ENCODE measurements at regions not wholly inside any gene's neighbourhood (a gene's known extent, or its start where the extent isn't known, plus 50 kb on each side); places are given as distances from the start of the nearest gene placed in this dataset.

- Histone ChIP-seq H3K4me1 (peaks cover 0 to 10% of the 10 kb centered on the region in 2 donors), H3K4me3 (replicated peaks in 1 of 3) (no peak overlapping the region), H3K27me3 (no peaks in the 10 kb centered on the region), H3K9me3 (no peaks in the 10 kb centered on the region), H3K36me3 (no peaks in the 10 kb centered on the region), H3K27ac (no peak overlapping the region)
- TF ChIP-seq, protein P1, sequence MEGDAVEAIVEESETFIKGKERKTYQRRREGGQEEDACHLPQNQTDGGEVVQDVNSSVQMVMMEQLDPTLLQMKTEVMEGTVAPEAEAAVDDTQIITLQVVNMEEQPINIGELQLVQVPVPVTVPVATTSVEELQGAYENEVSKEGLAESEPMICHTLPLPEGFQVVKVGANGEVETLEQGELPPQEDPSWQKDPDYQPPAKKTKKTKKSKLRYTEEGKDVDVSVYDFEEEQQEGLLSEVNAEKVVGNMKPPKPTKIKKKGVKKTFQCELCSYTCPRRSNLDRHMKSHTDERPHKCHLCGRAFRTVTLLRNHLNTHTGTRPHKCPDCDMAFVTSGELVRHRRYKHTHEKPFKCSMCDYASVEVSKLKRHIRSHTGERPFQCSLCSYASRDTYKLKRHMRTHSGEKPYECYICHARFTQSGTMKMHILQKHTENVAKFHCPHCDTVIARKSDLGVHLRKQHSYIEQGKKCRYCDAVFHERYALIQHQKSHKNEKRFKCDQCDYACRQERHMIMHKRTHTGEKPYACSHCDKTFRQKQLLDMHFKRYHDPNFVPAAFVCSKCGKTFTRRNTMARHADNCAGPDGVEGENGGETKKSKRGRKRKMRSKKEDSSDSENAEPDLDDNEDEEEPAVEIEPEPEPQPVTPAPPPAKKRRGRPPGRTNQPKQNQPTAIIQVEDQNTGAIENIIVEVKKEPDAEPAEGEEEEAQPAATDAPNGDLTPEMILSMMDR (IDR thresholded peaks at IDR 0.05) = no peak
- TF ChIP-seq POLR2A (IDR thresholded peaks at IDR 0.05) = no peak
- DNase-seq = no peak
- intact Hi-C loops (cut with DNase I) = no loop called here
- WGBS, 2 donors = 79 to 80% methylated on average over 2 to 4 of the region's 4 CpGs
Observed at GRCh38 chr10:78284381-78284780, 250.7 kb downstream of the RPS24 start.

DNA sequence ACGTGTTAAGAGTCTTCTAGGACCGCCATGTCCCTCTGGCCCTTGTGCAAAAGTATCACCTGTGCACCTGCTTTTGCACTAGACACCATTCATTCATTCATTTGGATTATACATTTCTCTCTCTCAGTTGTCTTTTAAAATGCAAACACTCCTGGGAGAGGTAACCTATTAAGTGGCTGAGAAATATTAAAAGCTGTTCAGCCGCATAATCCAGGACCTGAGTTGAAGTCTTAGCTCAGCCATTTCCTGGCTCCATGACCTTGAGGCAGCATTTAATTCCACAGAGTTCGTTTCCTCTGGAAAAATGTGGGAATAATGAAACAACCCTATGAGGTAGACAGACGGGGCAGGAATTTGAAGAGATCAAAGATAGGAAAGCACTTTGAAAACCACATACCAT is 251.6 kb downstream of the RPS24 start:
- Histone ChIP-seq H3K36me3 (no peaks in the 10 kb centered on the region), H3K9me3 (no peaks in the 10 kb centered on the region), H3K4me1 (peaks cover 0 to 10% of the 10 kb centered on the region in 2 donors), H3K4me3 (replicated peaks in 1 of 3) (no peak overlapping the region), H3K27ac (no peak overlapping the region), H3K27me3 (no peaks in the 10 kb centered on the region)
- intact Hi-C loops (cut with DNase I) = no loop called here
- no peak for TF ChIP-seq POLR2A (IDR thresholded peaks at IDR 0.05)
- TF ChIP-seq, protein P1 (IDR thresholded peaks at IDR 0.05) = no peak
- DNase-seq = no peak
- 48 to 93% methylated on average over 5 of the region's 5 CpGs for WGBS, 2 donors

- no peaks in the 10 kb centered on the region for H3K9me3 ChIP-seq
- H3K4me3 ChIP-seq (replicated peaks in 1 of 3) = no peak overlapping the region
- H3K27me3 ChIP-seq = no peaks in the 10 kb centered on the region
- no peak for DNase-seq
- H3K36me3 ChIP-seq = no peaks in the 10 kb centered on the region
- intact Hi-C loops (cut with DNase I) = no loop called here
- 65 to 83% methylated on average over 1 of the region's 1 CpG for WGBS, 2 donors
- peaks cover 0 to 8% of the 10 kb centered on the region in 2 donors for H3K4me1 ChIP-seq
- TF ChIP-seq, protein P1 (IDR thresholded peaks at IDR 0.05) = no peak
- no peak overlapping the region for H3K27ac ChIP-seq
Observed at GRCh38 chr10:78286186-78286585, 252.5 kb downstream of the RPS24 start.

DNA sequence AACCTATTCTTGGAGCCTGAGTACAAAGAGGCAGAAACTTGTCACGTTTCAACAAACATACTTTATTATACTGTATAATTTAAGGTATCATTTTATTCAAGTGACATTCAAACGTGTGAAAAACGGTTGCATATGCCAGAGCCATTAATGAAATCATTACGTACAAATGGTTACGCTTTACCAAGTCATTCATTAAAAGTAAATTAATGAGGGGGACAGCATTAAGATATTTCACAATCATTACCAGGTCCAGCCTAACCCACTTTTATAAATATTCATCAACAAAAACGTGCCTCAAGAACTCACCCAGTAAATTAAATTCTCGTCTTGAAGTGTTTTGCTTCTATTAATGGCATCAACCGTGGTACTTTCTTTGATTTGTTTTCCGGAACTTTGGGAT is 253.0 kb downstream of the RPS24 start:
- H3K27me3 ChIP-seq = no peaks in the 10 kb centered on the region
- TF ChIP-seq POLR2A (IDR thresholded peaks at IDR 0.05) = no peak
- H3K36me3 ChIP-seq = no peaks in the 10 kb centered on the region
- DNase-seq = no peak
- H3K4me3 ChIP-seq (replicated peaks in 1 of 3) = no peak overlapping the region
- H3K27ac ChIP-seq = no peak overlapping the region
- 88 to 91% methylated on average over 9 of the region's 9 CpGs for WGBS, 2 donors
- peaks cover 0 to 3% of the 10 kb centered on the region in 2 donors for H3K4me1 ChIP-seq
- H3K9me3 ChIP-seq = no peaks in the 10 kb centered on the region
- intact Hi-C loops (cut with DNase I) = no loop called here

- WGBS, 2 donors = 94 to 98% methylated on average over 1 of the region's 1 CpG
- H3K4me1 ChIP-seq = no peaks in the 10 kb centered on the region
- no peaks in the 10 kb centered on the region for H3K9me3 ChIP-seq
- intact Hi-C loops (cut with DNase I) = no loop called here
- TF ChIP-seq, protein P1 (IDR thresholded peaks at IDR 0.05) = no peak
- TF ChIP-seq POLR2A (IDR thresholded peaks at IDR 0.05) = no peak
- H3K36me3 ChIP-seq = no peaks in the 10 kb centered on the region
- H3K27ac ChIP-seq = no peak overlapping the region
- no peaks in the 10 kb centered on the region for H3K27me3 ChIP-seq
- H3K4me3 ChIP-seq (replicated peaks in 1 of 3) = no peak overlapping the region
- no peak for DNase-seq
Observed at GRCh38 chr10:78287618-78288017, 254.0 kb downstream of the RPS24 start.

GRCh38 chr10:78288663-78289062 is 255.0 kb downstream of the RPS24 start:
- intact Hi-C loops (cut with DNase I) = no loop called here
- H3K27ac ChIP-seq = no peak overlapping the region
- no peaks in the 10 kb centered on the region for H3K36me3 ChIP-seq
- no peak overlapping the region for H3K4me3 ChIP-seq (replicated peaks in 1 of 3)
- DNase-seq = no peak
- no peak for TF ChIP-seq POLR2A (IDR thresholded peaks at IDR 0.05)
- TF ChIP-seq, protein P1 (IDR thresholded peaks at IDR 0.05) = no peak
- H3K4me1 ChIP-seq = peaks cover 0 to 6% of the 10 kb centered on the region in 2 donors
- no peaks in the 10 kb centered on the region for H3K27me3 ChIP-seq
- 89 to 96% methylated on average over 3 of the region's 3 CpGs for WGBS, 2 donors
- H3K9me3 ChIP-seq = no peaks in the 10 kb centered on the region

All from thyroid gland (tissue), 4 donors.